GM18873 (cell line): ENCODE measurements at regions not wholly inside any gene's neighbourhood (a gene's known extent, or its start where the extent isn't known, plus 50 kb on each side); places are given as distances from the start of the nearest gene placed in this dataset.
"Not testable (repeated sequence)": the region's sequence is repeated elsewhere in the genome, so short reads cannot be mapped to it uniquely, and the experiment has no call there.

Experiments used
- ATAC-seq: cut with Tn5 transposase; IDR thresholded peaks from one replicate; pipeline ENCODE4 v1.9.1; 2021; ENCODE audit warnings: mild to moderate bottlenecking, moderate library complexity, moderate number of reproducible peaks; ENCODE audit not compliant: unreplicated experiment, low FRiP score

DNA sequence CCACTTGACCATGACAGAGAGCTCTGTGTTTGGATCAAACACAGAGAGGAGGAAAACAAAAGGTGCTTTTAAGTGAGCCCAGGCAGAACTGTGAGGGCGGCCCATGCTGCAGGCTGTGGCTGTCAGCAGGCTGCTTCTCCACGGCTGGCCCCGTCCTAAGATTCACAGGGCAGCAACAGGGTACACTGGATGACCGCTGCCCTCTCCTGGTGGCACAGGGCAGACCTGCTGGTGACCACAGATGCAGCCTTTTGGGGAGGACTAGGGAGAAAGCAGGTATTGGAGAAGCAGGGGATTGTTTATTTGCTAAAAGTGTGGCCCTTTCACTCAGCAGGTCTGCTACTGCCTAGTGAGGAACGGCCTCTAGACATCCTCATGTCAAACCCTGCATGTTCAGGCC lies 183.7 kb downstream of the ADRA2C start:
- not testable (repeated sequence) for ATAC-seq

DNA sequence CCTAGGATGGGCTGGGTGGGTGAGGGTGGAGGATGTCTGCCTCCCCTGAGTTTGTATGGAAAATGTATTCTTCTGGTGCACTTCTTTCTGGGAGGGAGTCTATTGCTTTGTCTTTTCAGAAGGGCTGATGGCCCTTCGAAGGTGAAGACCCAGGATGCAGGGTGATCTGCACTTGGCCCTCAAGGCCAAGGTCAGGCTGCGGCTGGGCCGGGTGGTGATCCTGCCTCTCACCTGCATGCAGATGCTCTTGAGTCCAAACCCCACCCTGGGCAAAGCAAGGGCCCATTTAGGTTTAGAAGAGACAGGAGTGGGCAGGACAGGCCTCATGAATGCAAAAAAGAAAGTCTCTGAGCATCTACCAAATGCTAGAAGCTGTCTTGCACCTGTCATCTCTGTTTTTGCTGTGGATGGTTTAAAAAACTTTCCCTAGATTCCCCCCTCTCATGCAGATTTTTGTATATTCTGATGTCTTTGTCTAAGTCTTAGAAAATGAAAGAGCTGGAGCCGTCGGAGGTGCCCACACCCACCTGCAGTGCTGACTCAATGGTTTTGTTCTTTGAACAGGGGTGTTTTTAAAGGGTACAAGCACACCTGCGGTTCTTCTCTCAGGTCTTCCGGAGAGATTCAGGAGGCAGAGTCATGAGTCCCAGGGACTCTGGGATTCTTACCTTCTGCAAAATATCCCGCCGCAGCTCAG lies 186.4 kb downstream of the ADRA2C start:
- ATAC-seq = not testable (repeated sequence)

DNA sequence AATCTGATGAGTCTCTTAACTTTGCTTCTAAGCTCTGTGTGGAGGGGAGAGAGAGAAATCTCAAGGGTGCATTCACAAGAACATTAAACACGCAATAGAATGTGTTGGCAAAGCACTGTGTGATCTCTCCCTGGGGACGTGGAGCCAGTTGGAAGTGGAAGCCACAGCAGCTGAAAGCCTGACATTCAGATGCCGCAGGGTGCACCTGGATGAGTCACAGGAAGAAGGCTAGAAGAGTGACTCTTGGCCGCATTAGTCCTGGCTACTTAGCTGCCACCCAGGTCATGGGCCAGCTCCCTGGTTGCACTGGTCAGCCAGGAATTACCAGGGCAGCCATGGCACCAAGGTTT lies 186.9 kb downstream of the ADRA2C start:
- not testable (repeated sequence) for ATAC-seq

DNA sequence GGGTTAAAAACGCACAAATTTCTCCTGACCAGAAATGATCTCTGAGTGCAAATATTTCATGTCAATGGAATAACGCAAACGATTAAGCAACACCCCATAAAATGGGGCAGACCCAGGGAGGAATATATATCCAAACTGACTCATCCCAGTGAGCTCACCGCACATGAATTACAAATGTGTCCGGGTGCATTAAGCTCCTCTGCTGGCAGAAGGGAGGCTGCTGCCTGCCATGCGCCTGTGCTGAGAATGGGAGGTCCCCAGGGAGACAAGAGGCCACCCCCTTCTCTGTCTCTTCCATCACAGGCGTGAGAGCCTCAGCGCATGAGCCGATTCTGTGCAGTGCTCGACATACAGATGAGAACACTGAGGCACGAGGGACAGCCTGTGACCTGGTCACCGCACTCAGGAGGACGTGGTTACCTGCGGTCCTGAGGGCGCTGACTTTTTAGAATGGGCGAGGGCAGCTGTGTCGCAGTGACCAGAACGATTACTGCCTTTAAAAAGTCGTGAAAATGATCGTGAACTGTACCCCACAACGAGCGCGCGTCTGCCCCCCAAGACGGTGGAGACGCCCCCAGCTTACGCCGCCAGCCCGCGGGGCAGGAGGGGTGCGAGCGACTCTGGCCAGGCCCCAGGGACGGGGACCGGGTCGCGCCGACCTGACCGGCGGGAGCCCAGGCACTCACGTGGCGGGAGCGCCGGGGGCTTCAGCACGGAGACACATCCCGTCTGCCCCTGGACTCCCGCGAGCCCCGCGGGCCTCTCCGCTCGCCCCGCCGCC lies 188.5 kb downstream of the ADRA2C start:
- not testable (repeated sequence) for ATAC-seq

DNA sequence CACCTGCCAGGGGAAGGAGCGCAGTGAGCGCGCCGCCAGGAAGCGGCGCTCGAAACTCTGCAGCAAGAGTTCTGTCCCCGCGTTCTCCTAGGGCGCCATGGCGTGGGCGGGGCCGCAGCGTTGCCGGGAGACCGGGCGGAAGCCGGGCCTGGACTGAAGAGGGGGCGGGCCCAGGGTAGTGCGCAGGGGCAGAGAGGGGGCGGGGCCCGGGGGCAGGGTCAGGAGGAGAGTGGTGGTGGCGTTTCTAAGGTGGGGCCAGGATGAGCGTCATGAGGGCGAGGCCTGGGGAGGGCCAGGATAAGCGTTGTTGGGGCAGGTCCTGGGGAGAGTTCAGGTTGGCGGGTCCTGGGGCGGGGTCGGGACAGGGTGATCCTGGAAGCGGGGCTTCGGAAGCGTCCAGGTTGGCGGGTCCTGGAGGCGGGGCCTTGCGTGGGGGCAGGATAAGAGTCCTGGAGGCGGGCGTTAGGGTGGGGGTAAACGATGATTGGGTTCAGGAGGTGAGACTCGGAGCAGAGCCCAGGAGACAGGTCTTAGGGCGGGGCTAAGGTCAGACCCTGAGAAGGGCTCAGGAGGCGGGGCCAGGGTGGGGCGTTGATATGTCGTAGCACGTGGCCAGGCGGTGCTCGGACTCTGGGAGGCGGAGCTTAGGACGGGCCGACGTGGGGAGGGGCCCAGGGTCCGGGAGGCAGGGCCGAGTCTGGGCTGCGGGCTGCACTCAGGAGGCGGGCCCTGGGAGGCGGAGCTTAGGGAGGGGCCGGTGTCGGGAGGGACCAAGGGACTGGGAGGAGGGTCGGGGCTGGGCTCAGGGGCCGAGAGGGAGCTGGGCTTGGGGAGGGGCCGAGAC lies 189.4 kb downstream of the ADRA2C start:
- ATAC-seq = peak; percentile 96

DNA sequence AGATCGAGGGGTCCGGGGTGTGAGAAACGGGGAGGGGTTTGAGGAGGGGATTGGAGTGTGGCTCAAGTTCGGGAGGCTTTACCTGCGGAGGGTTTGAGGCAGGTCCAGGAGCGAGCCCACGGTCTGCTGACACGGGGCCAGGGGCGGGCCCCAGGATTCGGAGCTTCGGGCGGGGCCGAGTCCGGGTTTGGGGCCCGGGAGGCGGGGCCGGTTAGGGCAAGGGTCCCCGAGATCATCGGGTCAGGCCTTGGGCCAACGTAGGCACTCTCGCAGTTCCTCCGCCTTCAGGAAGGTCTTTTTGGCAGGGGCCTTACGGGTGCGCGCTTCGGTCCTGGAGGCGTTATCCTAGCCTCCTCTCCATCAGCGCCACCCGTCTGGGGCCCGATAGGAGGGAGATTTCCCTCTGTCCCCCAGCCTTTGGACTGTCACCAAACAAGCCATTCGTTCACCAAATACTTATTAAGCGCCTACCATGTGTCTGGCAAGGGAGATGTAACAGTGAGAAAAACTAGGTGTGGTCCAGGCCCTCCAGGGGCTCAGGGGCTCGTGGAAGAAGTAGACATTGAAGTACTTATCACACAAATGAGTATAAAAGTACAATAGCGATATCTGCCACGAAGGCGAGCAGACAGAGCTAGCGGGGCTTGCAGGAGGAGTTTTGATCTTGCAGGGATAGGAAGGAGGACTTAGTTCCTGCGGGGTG lies 190.1 kb downstream of the ADRA2C start:
- ATAC-seq = not testable (repeated sequence)

DNA sequence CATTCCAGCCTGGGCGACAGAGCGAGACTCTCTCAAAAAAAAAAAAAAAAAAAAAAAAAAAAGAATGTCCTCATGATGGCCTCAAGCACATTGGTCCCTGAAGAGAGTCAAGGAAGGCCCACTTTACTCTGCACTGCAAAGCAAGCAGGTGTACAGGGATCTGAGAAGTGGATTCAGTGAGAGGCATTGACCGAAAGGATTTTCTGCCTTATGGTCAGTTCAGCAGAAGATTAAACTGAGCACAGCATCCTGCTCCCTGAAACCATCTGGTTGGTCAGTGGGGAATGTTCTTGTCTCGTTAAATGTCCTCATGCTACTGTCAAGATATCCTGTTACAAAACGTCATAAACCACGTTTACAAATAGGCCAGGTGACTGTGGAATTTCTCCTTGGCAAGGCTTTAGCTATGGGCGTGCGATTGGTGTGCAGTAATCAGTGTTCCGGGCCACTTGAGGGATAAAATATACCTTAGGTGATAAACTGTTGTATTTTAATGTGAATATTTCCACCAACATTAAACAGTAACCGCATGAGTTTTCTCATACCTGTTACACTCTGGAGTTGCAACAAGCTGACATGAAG lies 195.0 kb downstream of the ADRA2C start:
- ATAC-seq = not testable (repeated sequence)

DNA sequence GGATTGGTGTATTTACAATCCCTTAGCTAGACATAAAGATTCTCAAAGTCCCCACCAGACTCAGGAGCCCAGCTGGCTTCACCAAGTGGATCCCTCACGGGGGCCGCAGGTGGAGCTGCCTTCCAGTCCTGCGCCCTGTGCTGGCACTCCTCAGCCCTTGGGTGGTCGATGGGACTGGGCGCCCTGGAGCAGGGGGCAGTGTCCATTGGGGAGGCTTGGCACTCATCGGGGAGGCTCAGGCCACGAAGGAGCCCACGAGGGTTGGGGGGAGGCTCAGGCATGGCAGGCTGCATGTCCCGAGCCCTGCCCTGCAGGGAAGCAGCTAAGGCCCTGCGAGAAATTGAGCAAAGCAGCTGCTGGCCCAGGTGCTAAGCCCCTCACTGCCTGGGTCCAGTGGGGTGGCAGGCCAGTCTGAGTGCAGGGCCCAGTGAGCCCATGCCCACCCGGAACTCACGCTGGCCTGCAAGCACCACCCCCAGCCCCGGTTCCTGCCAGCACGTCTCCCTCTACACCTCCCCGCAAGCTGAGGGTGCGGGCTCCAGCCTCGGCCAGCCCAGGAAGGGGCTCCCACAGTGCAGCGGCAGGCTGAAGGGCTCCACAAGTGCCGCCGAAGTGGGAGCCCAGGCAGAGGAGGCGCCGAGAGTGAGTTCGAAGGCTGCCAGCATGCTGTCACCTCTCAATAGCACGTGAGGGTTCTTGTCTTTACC lies 198.5 kb downstream of the ADRA2C start:
- not testable (repeated sequence) for ATAC-seq

DNA sequence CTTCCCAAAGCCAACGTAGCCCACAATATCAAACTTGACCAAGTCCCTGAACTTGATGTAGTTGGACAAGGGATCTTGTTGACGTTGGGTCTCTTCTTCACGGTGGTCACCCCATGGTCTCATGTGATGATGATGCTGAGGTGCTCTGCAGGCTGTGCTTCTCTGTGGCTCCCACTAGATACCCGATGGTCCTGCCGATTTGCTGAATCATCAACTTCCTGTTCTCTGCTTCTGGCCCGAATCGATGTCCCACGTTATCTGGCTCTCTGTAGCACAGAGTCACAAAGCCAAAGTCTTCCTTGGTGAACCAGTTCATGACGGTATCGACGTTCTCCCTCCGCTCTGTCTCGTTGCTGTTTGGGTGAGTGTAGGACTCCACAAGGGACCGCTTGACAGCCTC lies 201.0 kb downstream of the ADRA2C start:
- ATAC-seq = not testable (repeated sequence)

DNA sequence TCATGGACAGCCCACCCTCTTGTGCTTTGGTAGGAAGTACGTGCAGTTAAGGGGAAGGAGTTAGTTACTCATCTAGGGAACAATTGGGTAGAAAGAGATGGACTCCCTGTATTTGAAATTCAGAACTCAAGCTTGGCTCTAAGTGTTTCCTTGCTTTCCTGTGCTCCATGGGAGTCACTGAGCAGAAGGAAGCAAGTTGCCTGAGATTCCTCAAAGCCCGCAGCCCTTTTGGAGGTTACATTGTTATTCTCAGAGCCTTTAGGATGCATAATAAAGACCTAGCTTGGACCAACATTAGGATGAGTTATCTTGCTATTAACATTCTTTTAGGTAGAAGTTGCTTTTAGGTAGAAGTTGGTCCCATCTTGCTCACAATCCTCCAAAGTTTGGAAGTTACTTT lies 206.4 kb downstream of the ADRA2C start:
- not testable (repeated sequence) for ATAC-seq

DNA sequence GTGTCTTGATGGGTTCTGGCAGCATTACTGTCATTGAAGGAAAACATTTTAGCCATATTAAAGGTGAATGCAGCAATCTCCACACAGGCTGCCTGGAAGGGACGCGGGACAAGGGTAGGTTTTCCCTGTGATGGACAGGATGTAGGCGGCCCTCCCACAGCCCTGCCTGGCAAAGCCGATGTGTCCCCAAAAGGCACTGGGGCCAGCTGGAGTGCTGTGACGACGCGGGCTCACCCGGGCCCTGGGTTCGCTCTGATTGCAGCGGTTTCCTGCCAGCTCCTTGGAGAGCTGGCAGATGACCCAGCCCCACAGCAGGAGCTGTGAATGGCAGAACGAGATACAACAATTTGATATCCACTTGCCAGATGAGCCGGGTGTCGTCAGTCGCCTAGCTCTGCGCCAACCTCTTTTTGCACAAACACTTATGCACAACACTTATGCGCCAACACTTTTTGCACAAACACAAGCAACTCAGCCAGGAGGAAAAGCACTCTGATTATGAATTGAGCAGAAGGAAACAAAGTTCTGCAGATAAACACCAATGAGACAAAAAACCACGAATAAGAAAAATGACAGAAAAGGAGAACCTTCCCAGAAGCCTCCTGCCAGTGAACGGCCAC lies 207.5 kb downstream of the ADRA2C start:
- ATAC-seq = not testable (repeated sequence)

DNA sequence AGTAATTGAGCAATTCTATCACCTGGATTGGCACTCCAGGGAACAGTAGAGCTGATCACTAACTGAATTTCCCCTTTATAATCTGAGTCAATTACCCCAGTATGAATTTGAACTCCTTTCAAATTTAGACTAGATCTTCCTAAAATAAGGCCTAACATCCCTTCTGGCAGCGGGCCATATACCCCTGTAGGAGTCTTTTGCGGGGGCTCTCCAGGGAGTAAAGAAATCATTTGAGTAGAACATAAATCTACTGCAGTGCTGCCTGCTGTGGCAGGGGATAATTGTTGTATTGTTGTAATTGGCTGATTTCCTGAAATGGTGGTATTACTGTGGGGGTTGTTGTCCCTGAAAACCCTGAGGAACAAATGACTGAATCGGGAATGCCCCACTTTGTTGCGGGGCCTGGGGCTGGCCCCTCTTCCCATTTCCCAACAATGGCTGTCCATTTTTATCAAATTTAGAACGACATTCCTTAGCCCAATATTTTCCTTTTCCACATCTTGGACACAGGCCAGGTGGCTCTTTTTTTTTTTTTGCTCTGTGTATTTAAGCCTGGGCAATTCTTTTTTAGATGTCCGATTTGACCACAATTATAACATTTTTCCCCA lies 217.4 kb downstream of the ADRA2C start:
- ATAC-seq = not testable (repeated sequence)

DNA sequence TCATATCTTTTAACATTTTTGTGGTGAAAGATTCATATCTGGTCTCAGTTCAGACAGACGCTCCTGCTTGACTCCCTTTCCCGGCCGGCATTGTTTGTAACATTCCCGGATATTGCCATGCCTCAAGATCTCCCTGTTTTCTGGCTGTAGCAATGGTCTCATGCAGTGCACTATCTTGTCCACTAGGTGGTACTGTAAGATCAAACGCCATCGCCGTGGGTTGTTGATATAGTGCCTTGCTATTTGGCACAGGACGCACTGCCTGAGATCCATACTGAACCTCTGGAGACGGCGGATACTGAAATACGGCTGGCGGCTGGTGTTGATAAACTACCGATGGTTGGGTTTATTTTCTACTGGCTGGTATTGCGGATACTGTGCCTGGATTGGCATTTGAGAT lies 218.6 kb downstream of the ADRA2C start:
- ATAC-seq = not testable (repeated sequence)

DNA sequence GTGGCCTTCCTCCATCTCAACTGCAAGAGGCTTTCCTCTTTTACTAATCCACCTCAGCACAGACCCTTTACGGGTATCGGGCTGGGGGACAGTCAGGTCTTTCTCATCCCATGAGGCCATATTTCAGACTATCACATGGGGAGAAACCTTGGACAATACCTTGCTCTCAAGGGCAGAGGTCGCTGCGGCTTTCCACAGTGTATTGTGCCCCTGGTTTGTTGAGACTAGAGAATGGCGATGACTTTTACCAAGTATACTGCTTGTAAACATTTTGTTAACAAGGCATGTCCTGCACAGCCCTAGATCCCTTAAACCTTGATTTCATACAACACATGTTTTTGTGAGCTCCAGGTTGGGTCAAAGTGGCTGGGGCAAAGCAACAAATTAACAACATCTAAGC lies 220.2 kb downstream of the ADRA2C start:
- ATAC-seq = not testable (repeated sequence)

DNA sequence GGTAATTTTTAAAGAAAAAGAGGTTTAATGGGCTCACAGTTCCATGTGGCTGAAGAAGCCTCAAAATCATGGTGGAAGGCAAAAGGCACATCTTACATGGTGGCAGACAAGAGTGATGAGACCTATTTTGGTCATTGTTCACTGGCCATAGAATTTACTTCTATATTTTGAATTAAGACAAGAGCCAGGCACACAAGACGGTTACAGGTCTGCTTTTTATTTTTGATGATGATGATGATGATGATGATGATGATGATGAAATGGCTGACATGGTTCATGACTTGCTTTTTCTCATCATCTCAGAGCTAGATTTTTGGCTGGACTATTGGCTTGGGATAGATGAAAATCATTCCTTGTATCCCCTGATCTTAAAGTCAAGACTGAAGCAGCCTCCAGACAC lies 229.3 kb downstream of the OTOP1 start:
- ATAC-seq = not testable (repeated sequence)

DNA sequence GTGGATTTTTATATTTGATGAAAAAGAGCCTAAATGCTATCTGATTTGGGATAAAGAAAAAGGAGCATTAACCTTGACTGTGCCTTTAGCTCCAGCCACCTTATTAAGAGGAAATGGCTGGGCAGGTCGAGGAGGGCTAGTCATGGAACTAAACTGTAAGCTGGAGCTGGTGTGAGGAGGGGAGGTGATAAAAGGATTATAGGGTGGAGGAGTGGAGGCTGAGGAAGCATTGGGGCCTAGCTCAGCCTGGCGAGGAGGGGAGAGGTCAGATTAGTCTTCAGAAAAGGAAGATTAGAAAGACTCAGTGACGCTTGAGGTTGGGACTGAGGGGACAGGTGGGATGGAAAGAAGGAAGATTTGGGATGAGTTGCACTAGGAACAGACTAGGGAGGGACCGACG lies 222.7 kb downstream of the OTOP1 start:
- not testable (repeated sequence) for ATAC-seq

DNA sequence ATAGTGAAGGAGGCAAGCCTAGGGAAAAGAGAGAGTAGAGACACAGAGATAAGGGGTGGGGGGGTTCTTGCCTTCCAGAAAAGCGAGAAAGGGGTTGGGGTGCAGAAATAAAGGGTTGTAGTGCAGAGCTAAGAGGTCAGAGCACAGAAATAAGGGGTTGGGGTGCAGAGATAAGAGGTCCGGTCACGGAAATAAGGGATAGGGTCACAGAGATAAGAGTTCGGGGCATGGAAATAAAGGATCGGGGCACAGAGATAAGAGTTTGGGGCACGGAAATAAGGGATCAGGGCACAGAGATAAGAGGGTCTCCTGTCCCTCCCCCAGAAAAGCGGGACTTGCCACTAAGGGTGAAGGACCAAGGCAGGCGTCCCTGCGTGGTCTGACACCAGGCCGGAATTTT lies 222.0 kb downstream of the OTOP1 start:
- ATAC-seq = not testable (repeated sequence)

DNA sequence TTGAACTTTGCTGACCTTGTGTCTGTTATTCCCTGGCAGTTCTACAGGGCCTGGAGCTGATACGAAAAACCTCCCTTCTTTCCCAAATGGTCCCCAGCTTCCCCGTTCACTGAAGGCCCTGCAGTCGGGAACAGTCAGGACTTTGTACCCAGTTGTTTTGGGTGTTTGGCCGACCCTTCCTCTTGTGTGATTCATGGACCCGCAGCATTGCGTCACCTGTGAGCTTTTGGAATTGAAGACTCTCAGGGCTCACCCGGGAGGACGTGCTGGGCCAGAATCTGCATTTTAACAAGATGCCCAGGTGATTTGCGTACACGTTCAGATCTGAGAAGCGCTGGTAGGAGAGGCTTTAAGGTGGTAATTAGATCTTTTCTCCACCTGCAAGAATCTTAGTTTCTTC lies 220.4 kb downstream of the OTOP1 start:
- ATAC-seq = not testable (repeated sequence)

DNA sequence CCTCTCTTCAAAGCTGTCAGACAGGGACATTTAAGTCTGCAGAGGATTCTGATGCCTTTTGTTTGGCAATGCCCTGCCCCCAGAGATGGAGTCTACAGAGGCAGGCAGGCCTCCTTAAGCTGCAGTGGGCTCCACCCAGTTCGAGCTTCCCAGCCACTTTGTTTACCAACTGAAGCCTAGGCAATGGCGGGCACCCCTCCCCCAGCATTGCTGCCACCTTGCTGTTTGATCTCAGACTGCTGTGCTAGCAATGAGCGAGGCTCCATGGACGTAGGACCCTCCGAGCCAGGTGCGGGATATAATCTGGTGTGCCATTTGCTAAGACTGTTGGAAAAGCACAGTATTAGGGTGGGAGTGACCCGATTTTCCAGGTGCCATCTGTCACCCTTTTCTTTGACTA lies 207.7 kb downstream of the OTOP1 start:
- not testable (repeated sequence) for ATAC-seq
